HCT116 (cell line): ENCODE measurements at regions not wholly inside any gene's neighbourhood (a gene's known extent, or its start where the extent isn't known, plus 50 kb on each side); places are given as distances from the start of the nearest gene placed in this dataset.

Experiments
- ATAC-seq: fragments of 200-7000 bp; cut with Tn5 transposase; 2 replicates; pipeline ENCODE4 v1.9.1; 2020; ENCODE audit warnings: mild to moderate bottlenecking, moderate library complexity
- BruUV-seq: library from RNA; stranded (reverse); fragments of 400-500 nt; replicated peaks from 2 replicates; lab custom pipeline; 2021; lab: Mats Ljungman, UMichigan
- CTCF ChIA-PET: fragments of 300-600 bp; sonication (Branson Sonifier 250); formaldehyde crosslinking; loops from one replicate; lab custom pipeline; 2021; ENCODE audit warnings: antibody characterized with exemption; lab: Charles Lee
- POLR2A ChIA-PET: fragments of 300-600, 350-600 bp; sonication (Branson Sonifier 250); formaldehyde crosslinking; loops from one replicate; lab custom pipeline; 2021; ENCODE audit warnings: antibody characterized with exemption; lab: Charles Lee
- RAD21 ChIA-PET, 2 experiments: fragments of 300-600 bp; sonication (Branson Sonifier 250); formaldehyde crosslinking; loops; one replicate each; lab custom pipeline; 2023; ENCODE audit warnings: low total read pairs in 2 of 2; ENCODE audit not compliant: uncharacterized antibody in 2 of 2, unreplicated experiment in 2 of 2, low non-redundant PET in 1 of 2; lab: Charles Lee
- DNase-seq: peaks from one replicate; pipeline ENCODE4 v3.0.0-alpha.2; 2010; ENCODE audit warnings: low read depth, low spot score
- H2AFZ ChIP-seq: fragments of 200-600 bp; shearing (Covaris generic), sonication (generic); 2 replicates; pipeline ENCODE4 v1.6.1; 2017; ENCODE audit warnings: low read depth, mixed run types, mixed read lengths, antibody characterized with exemption, low read length; ENCODE audit not compliant: poor library complexity, severe bottlenecking
- H3K27ac ChIP-seq: 2 replicates; pipeline ENCODE4 v1.5.1; 2012; ENCODE audit warnings: low read depth, low read length
- H3K27me3 ChIP-seq: fragments of 200-600 bp; sonication (generic); 2 replicates; pipeline ENCODE4 v1.6.1; 2016; ENCODE audit warnings: mixed run types, low read length, mixed read lengths; ENCODE audit not compliant: insufficient read depth
- H3K36me3 ChIP-seq, 2 experiments: fragments of 200-500 bp in 1 of 2; fragments of 200-600 bp in 1 of 2; sonication (Bioruptor generic) in 1 of 2; sonication (generic) in 1 of 2; 2 replicates each; pipeline versions ENCODE4 v1.5.1 to v1.6.1; 2014 to 2016; ENCODE audit warnings: low read length in 2 of 2, inconsistent platforms in 1 of 2, mixed read lengths in 1 of 2, mixed run types in 1 of 2; ENCODE audit not compliant: insufficient read depth in 2 of 2, control insufficient read depth in 1 of 2
- H3K4me1 ChIP-seq, 2 experiments: fragments of 200-600 bp in 1 of 2; sonication (generic) in 1 of 2; 2 replicates each; pipeline versions ENCODE4 v1.5.1 to v1.6.1; 2012 to 2017; ENCODE audit warnings: low read length in 2 of 2, inconsistent platforms in 1 of 2, mild to moderate bottlenecking in 1 of 2, mixed read lengths in 1 of 2, mixed run types in 1 of 2, moderate library complexity in 1 of 2; ENCODE audit not compliant: insufficient read depth in 2 of 2, control insufficient read depth in 1 of 2
- H3K4me2 ChIP-seq: fragments of 200-600 bp; sonication (generic); 2 replicates; pipeline ENCODE4 v1.6.1; 2017; ENCODE audit warnings: mixed run types, low read length, mixed read lengths
- H3K4me3 ChIP-seq, 2 experiments: fragments of 200-600 bp in 1 of 2; sonication (generic) in 1 of 2; replicated peaks in 1 of 2; 2 replicates each; pipeline ENCODE4 v1.5.1; 2011 to 2016; ENCODE audit warnings: low read length in 2 of 2, control low read depth in 1 of 2, low read depth in 1 of 2, mild to moderate bottlenecking in 1 of 2, mixed read lengths in 1 of 2, mixed run types in 1 of 2
- H3K79me2 ChIP-seq: fragments of 200-600 bp; sonication (generic); 2 replicates; pipeline ENCODE4 v1.6.1; 2017; ENCODE audit warnings: mild to moderate bottlenecking, mixed run types, low read length, moderate library complexity, mixed read lengths; ENCODE audit not compliant: insufficient read depth
- H3K9ac ChIP-seq: fragments of 200-600 bp; sonication (generic); 2 replicates; pipeline ENCODE4 v1.6.1; 2016; ENCODE audit warnings: low read length, mixed read lengths
- H3K9me2 ChIP-seq: fragments of 200-600 bp; sonication (generic), shearing (Covaris generic); 2 replicates; pipeline ENCODE4 v1.6.1; 2017; ENCODE audit warnings: mixed run types, mild to moderate bottlenecking, moderate library complexity; ENCODE audit not compliant: insufficient read depth
- H3K9me3 ChIP-seq, 2 experiments: fragments of 200-500 bp in 1 of 2; fragments of 200-600 bp in 1 of 2; sonication (Bioruptor generic) in 1 of 2; sonication (generic) in 1 of 2; 2 replicates each; pipeline ENCODE4 v1.6.1; 2014 to 2017; ENCODE audit warnings: low read length in 2 of 2, mixed read lengths in 2 of 2, inconsistent platforms in 1 of 2, low read depth in 1 of 2, mild to moderate bottlenecking in 1 of 2, mixed run types in 1 of 2, moderate library complexity in 1 of 2; ENCODE audit not compliant: control insufficient read depth in 1 of 2, insufficient read depth in 1 of 2
- H4K20me1 ChIP-seq: fragments of 200-600 bp; sonication (generic), shearing (Covaris generic); 2 replicates; pipeline ENCODE4 v1.6.1; 2017; ENCODE audit warnings: mixed run types, mild to moderate bottlenecking, moderate library complexity; ENCODE audit not compliant: insufficient read depth
- CBX3 ChIP-seq: IDR thresholded peaks from 2 replicates; pipeline ENCODE4 v1.6.1; 2012; ENCODE audit warnings: low read depth
- EGR1 ChIP-seq: IDR thresholded peaks from 2 replicates; pipeline ENCODE4 v1.6.1; 2012; ENCODE audit warnings: low read depth
- EZH2 ChIP-seq: fragments of 200-600 bp; sonication (generic); IDR thresholded peaks from 2 replicates; pipeline ENCODE4 v1.6.1; 2017; ENCODE audit warnings: antibody characterized with exemption, mixed run types
- EZH2phosphoT487 ChIP-seq: fragments of 200-600 bp; IDR thresholded peaks from 2 replicates; pipeline ENCODE4 v1.6.1; 2018; ENCODE audit warnings: antibody characterized with exemption, borderline replicate concordance
- MAX ChIP-seq: IDR thresholded peaks from 2 replicates; pipeline ENCODE4 v1.6.1; 2012
- REST ChIP-seq: IDR thresholded peaks from 2 replicates; pipeline ENCODE4 v1.6.1; 2012; ENCODE audit warnings: low read depth
- SIN3A ChIP-seq: IDR thresholded peaks from 2 replicates; pipeline ENCODE4 v1.6.1; 2012; ENCODE audit warnings: low read depth
- SRF ChIP-seq: IDR thresholded peaks from 2 replicates; pipeline ENCODE4 v1.6.1; 2012; ENCODE audit warnings: low read depth
- TCF7L2 ChIP-seq: IDR thresholded peaks from 2 replicates; pipeline ENCODE4 v1.7.0; 2011; ENCODE audit warnings: borderline replicate concordance, inconsistent platforms; ENCODE audit not compliant: insufficient read depth, insufficient read length; ENCODE audit errors: extremely low read depth
- YY1 ChIP-seq: IDR thresholded peaks from 2 replicates; pipeline ENCODE4 v1.6.1; 2011; ENCODE audit warnings: low read length, low read depth, moderate library complexity, mild to moderate bottlenecking; ENCODE audit not compliant: insufficient replicate concordance; ENCODE audit errors: extremely low read depth
- ZBTB33 ChIP-seq: IDR thresholded peaks from 2 replicates; pipeline ENCODE4 v1.6.1; 2011; ENCODE audit warnings: mild to moderate bottlenecking, low read length, moderate library complexity; ENCODE audit not compliant: insufficient replicate concordance; ENCODE audit errors: extremely low read depth
- ZFX ChIP-seq: fragments of 450-650 bp; IDR thresholded peaks from 2 replicates; pipeline ENCODE4 v1.6.1; 2017
- ZNF274 ChIP-seq: fragments of 200-500 bp; sonication (Bioruptor generic); IDR thresholded peaks from 2 replicates; pipeline ENCODE4 v1.6.1; 2014; ENCODE audit warnings: mild to moderate bottlenecking, low read depth, low read length, inconsistent platforms
- intact Hi-C: fragments of 100-400 bp; cut with micrococcal nuclease; formaldehyde crosslinking; loops from 2 replicates; pipeline ENCODE4 v1.10.0; 2022

- no peak for TF ChIP-seq REST
- no peak for TF ChIP-seq ZNF274
Measured at GRCh38 chr9:25548847-25549246, 129.4 kb downstream of the TUSC1 start (continued).

GRCh38 chr9:25543806-25544205 is 134.4 kb downstream of the TUSC1 start:
- intact Hi-C loops, result no loop called here

More at GRCh38 chr9:25543806-25544205, 134.4 kb downstream of the TUSC1 start:
- Histone ChIP-seq H3K4me1 (no peaks in the 10 kb centered on the region), H3K27ac (no peak overlapping the region), H3K27me3 (no peaks in the 10 kb centered on the region), H3K79me2 (no peaks in the 10 kb centered on the region), H3K36me3 (no peaks in the 10 kb centered on the region), H2AFZ (no peak overlapping the region), H3K4me3 (no peak overlapping the region), H3K9me3 (peaks cover 11 to 17% of the 10 kb centered on the region in 2 experiments; a peak in 2 of 4 replicates), H4K20me1 (no peaks in the 10 kb centered on the region), H3K9ac (no peak overlapping the region), H3K4me2 (no peak overlapping the region), H3K9me2 (no peaks in the 10 kb centered on the region)
- ATAC-seq (no peak), DNase-seq (no peak)
- CTCF ChIA-PET, result no interaction called here
- RAD21 ChIA-PET, result no interaction called here
- POLR2A ChIA-PET, result no interaction called here
- TF ChIP-seq EZH2 (no peak), ZBTB33 (no peak), ZFX (no peak), EGR1 (no peak), MAX (no peak), CBX3 (no peak), EZH2phosphoT487 (no peak), ZNF274 (no peak), SRF (no peak), TCF7L2 (no peak), REST (no peak), SIN3A (no peak), YY1 (no peak)
- BruUV-seq, result no TSS peak
